ENCODE measurements at regions not wholly inside any gene's neighbourhood (a gene's known extent, or its start where the extent isn't known, plus 50 kb on each side); places are given as distances from the start of the nearest gene placed in this dataset.
"Not testable (repeated sequence)": the region's sequence is repeated elsewhere in the genome, so short reads cannot be mapped to it uniquely, and the experiment has no call there.

GRCh38 chr6:180091-180694 is 112.1 kb upstream of the DUSP22 start:
- not testable (repeated sequence) for DNase-seq (ENCODE audit: low read depth, low spot score)

- DNase-seq (ENCODE audit: low read depth, low spot score), result no peak
Observed at GRCh38 chr6:181049-181654, 111.1 kb upstream of the DUSP22 start.

GRCh38 chr6:183668-184067 is 108.6 kb upstream of the DUSP22 start:
- DNase-seq (ENCODE audit: low read depth, low spot score), result no peak

- DNase-seq (ENCODE audit: low read depth, low spot score), result no peak
Observed at GRCh38 chr6:184161-184700, 108.1 kb upstream of the DUSP22 start.

- DNase-seq (ENCODE audit: low read depth, low spot score), result no peak
Observed at GRCh38 chr6:186340-186965, 105.8 kb upstream of the DUSP22 start.

- DNase-seq (ENCODE audit: low read depth, low spot score), result no peak
Observed at GRCh38 chr6:187210-187861, 105.0 kb upstream of the DUSP22 start.

- DNase-seq (ENCODE audit: low read depth, low spot score), result peak; percentile 47
Observed at GRCh38 chr6:188821-189655, 103.2 kb upstream of the DUSP22 start.

GRCh38 chr6:189676-190075 is 102.6 kb upstream of the DUSP22 start:
- no peak for DNase-seq (ENCODE audit: low read depth, low spot score)

- no peak for DNase-seq (ENCODE audit: low read depth, low spot score)
Observed at GRCh38 chr6:190596-191395, 101.5 kb upstream of the DUSP22 start.

GRCh38 chr6:191487-192312 is 100.6 kb upstream of the DUSP22 start:
- no peak for DNase-seq (ENCODE audit: low read depth, low spot score)

- no peak for DNase-seq (ENCODE audit: low read depth, low spot score)
Observed at GRCh38 chr6:192313-192664, 100.0 kb upstream of the DUSP22 start.

GRCh38 chr6:193180-193579 is 99.1 kb upstream of the DUSP22 start:
- no peak for DNase-seq (ENCODE audit: low read depth, low spot score)

- DNase-seq (ENCODE audit: low read depth, low spot score), result no peak
Observed at GRCh38 chr6:193773-194310, 98.4 kb upstream of the DUSP22 start.

GRCh38 chr6:195861-196360 is 96.4 kb upstream of the DUSP22 start:
- DNase-seq (ENCODE audit: low read depth, low spot score), result no peak

GRCh38 chr6:196543-196942 is 95.7 kb upstream of the DUSP22 start:
- DNase-seq (ENCODE audit: low read depth, low spot score), result no peak

GRCh38 chr6:203661-204060 is 88.6 kb upstream of the DUSP22 start:
- no peak for DNase-seq (ENCODE audit: low read depth, low spot score)

GRCh38 chr6:206264-206663 is 86.0 kb upstream of the DUSP22 start:
- no peak for DNase-seq (ENCODE audit: low read depth, low spot score)

- no peak for DNase-seq (ENCODE audit: low read depth, low spot score)
Observed at GRCh38 chr6:208364-208763, 83.9 kb upstream of the DUSP22 start.

GRCh38 chr6:208938-209337 is 83.3 kb upstream of the DUSP22 start:
- DNase-seq (ENCODE audit: low read depth, low spot score), result no peak

Data from iPS DF 19.7 (cell line).